H1 (cell line): ENCODE measurements at regions not wholly inside any gene's neighbourhood (a gene's known extent, or its start where the extent isn't known, plus 50 kb on each side); places are given as distances from the start of the nearest gene placed in this dataset.

Experiments
- CTCF ChIA-PET: fragments of 300-600 bp; sonication (Branson Sonifier 250); formaldehyde crosslinking; loops from one replicate; lab custom pipeline; 2021; ENCODE audit not compliant: partially characterized antibody; lab: Charles Lee
- POLR2A ChIA-PET: fragments of 300-600 bp; sonication (Branson Sonifier 250); formaldehyde crosslinking; loops from one replicate; lab custom pipeline; 2021; ENCODE audit warnings: inconsistent platforms; ENCODE audit not compliant: partially characterized antibody; lab: Charles Lee
- DNase-seq, 2 experiments: peaks; one replicate each; pipeline versions ENCODE4 v3.0.0 to v3.0.0-alpha.2; 2010 to 2022; ENCODE audit warnings: low spot score in 2 of 2, low read depth in 1 of 2, mixed read lengths in 1 of 2
- FAIRE-seq: peaks from 2 replicates; lab custom pipeline; 2011; peaks lifted over from hg19 to GRCh38; lab: Jason Lieb, UNC
- H2AFZ ChIP-seq: 2 replicates; pipeline ENCODE4 v1.8.1; 2012; ENCODE audit warnings: low read length, inconsistent platforms
- H2AK5ac ChIP-seq: 2 replicates; pipeline ENCODE4 v1.6.1; 2013; ENCODE audit warnings: low read depth, low read length
- H2BK120ac ChIP-seq: replicated peaks from 2 replicates; pipeline ENCODE3; 2013; ENCODE audit warnings: low read depth, low read length, inconsistent platforms
- H2BK12ac ChIP-seq: 2 replicates; pipeline ENCODE4 v1.6.1; 2013; ENCODE audit warnings: low read depth, low read length
- H2BK15ac ChIP-seq: 2 replicates; pipeline ENCODE4 v1.6.1; 2013; ENCODE audit warnings: low read length
- H2BK20ac ChIP-seq: 2 replicates; pipeline ENCODE4 v1.6.1; 2013; ENCODE audit warnings: low read length
- H2BK5ac ChIP-seq: 2 replicates; pipeline ENCODE4 v1.6.1; 2013; ENCODE audit warnings: low read depth, low read length
- H3K14ac ChIP-seq: 2 replicates; pipeline ENCODE4 v1.6.1; 2013; ENCODE audit warnings: inconsistent platforms; ENCODE audit not compliant: insufficient read length
- H3K18ac ChIP-seq: 2 replicates; pipeline ENCODE4 v1.6.1; 2013; ENCODE audit warnings: low read length; ENCODE audit errors: extremely low read depth
- H3K23ac ChIP-seq: 2 replicates; pipeline ENCODE4 v1.6.1; 2013; ENCODE audit warnings: inconsistent platforms; ENCODE audit not compliant: insufficient read length
- H3K23me2 ChIP-seq: 2 replicates; pipeline ENCODE4 v1.6.1; 2013; ENCODE audit warnings: low read depth, low read length
- H3K27ac ChIP-seq: 2 replicates; pipeline ENCODE4 v1.6.1; 2011; ENCODE audit warnings: low read depth, low read length, inconsistent platforms
- H3K27me3 ChIP-seq, 4 experiments: replicated peaks in 1 of 4; 1 replicate in 1 of 4; 2 replicates in 3 of 4; pipeline versions ENCODE4 v1.6.1 to v1.8.1; 2011 to 2013; ENCODE audit warnings: low read length in 3 of 4, mild to moderate bottlenecking in 3 of 4, inconsistent platforms in 2 of 4, mixed read lengths in 2 of 4, moderate library complexity in 1 of 4; ENCODE audit not compliant: control insufficient read depth in 3 of 4, insufficient read depth in 3 of 4; ENCODE audit errors: extremely low read depth in 1 of 4
- H3K36me3 ChIP-seq, 4 experiments: 2 replicates each; pipeline versions ENCODE4 v1.6.1 to v1.8.1; 2011 to 2013; ENCODE audit warnings: mild to moderate bottlenecking in 4 of 4, low read length in 3 of 4, moderate library complexity in 2 of 4, control low read depth in 1 of 4, inconsistent platforms in 1 of 4; ENCODE audit not compliant: insufficient read depth in 4 of 4, control insufficient read depth in 2 of 4
- H3K4ac ChIP-seq: replicated peaks from 2 replicates; pipeline ENCODE3; 2013; ENCODE audit warnings: low read length, low read depth, mixed read lengths, inconsistent platforms; ENCODE audit not compliant: insufficient read length
- H3K4me1 ChIP-seq, 4 experiments: replicated peaks in 1 of 4; 1 replicate in 1 of 4; 2 replicates in 3 of 4; pipeline versions ENCODE4 v1.6.1 to v1.8.1; 2011 to 2013; ENCODE audit warnings: low read length in 3 of 4, inconsistent platforms in 2 of 4, mixed read lengths in 1 of 4; ENCODE audit not compliant: insufficient read depth in 4 of 4, control insufficient read depth in 3 of 4
- H3K4me2 ChIP-seq, 2 experiments: 2 replicates each; pipeline versions ENCODE4 v1.6.1 to v1.8.1; 2011 to 2013; ENCODE audit warnings: low read depth in 2 of 2, low read length in 2 of 2, control low read depth in 1 of 2, inconsistent platforms in 1 of 2, mild to moderate bottlenecking in 1 of 2; ENCODE audit not compliant: insufficient read depth in 1 of 2
- H3K4me3 ChIP-seq, 4 experiments: fragments of 200-600, 300-600 bp in 1 of 4; sonication (generic), shearing (Covaris generic), sonication (Bioruptor Twin) in 1 of 4; 2 replicates each; pipeline versions ENCODE4 v1.5.1 to v1.8.1; 2011 to 2016; ENCODE audit warnings: low read length in 4 of 4, low read depth in 3 of 4, control low read depth in 2 of 4, inconsistent platforms in 2 of 4, mild to moderate bottlenecking in 2 of 4, mixed read lengths in 1 of 4, moderate library complexity in 1 of 4; ENCODE audit not compliant: insufficient read depth in 2 of 4; ENCODE audit errors: extremely low read depth in 1 of 4
- H3K56ac ChIP-seq: replicated peaks from 2 replicates; pipeline ENCODE3; 2013; ENCODE audit warnings: low read depth, mild to moderate bottlenecking, mixed read lengths, low read length, inconsistent platforms; ENCODE audit not compliant: insufficient read length
- H3K79me1 ChIP-seq: 2 replicates; pipeline ENCODE4 v1.6.1; 2013; ENCODE audit warnings: low read depth, low read length, control low read depth
- H3K79me2 ChIP-seq, 2 experiments: 2 replicates each; pipeline versions ENCODE4 v1.6.1 to v1.8.1; 2012 to 2013; ENCODE audit warnings: low read length in 2 of 2, mild to moderate bottlenecking in 2 of 2, inconsistent platforms in 1 of 2; ENCODE audit not compliant: insufficient read depth in 2 of 2, control insufficient read depth in 1 of 2
- H3K9ac ChIP-seq, 4 experiments: replicated peaks in 1 of 4; 1 replicate in 1 of 4; 2 replicates in 3 of 4; pipeline versions ENCODE4 v1.6.1 to v1.8.1; 2011 to 2013; ENCODE audit warnings: low read depth in 3 of 4, low read length in 3 of 4, control low read depth in 2 of 4, mild to moderate bottlenecking in 2 of 4, moderate library complexity in 2 of 4, inconsistent platforms in 1 of 4; ENCODE audit errors: extremely low read depth in 1 of 4
- H3K9me3 ChIP-seq, 2 experiments: 2 replicates each; pipeline versions ENCODE4 v1.6.1 to v1.8.1; 2012 to 2013; ENCODE audit warnings: mild to moderate bottlenecking in 2 of 2, moderate library complexity in 2 of 2, control low read depth in 1 of 2, inconsistent platforms in 1 of 2, low read depth in 1 of 2, low read length in 1 of 2, mixed read lengths in 1 of 2; ENCODE audit not compliant: insufficient read depth in 2 of 2
- H4K20me1 ChIP-seq, 2 experiments: replicated peaks in 1 of 2; 2 replicates each; pipeline versions ENCODE3 to v1.8.1; 2011 to 2013; ENCODE audit warnings: inconsistent platforms in 2 of 2, low read length in 2 of 2, mild to moderate bottlenecking in 1 of 2; ENCODE audit not compliant: insufficient read depth in 2 of 2, control insufficient read depth in 1 of 2
- H4K5ac ChIP-seq: 2 replicates; pipeline ENCODE4 v1.6.1; 2013; ENCODE audit warnings: low read length, low read depth, mixed read lengths, inconsistent platforms; ENCODE audit not compliant: insufficient read length
- H4K8ac ChIP-seq: 2 replicates; pipeline ENCODE4 v1.8.0; 2013; ENCODE audit warnings: mild to moderate bottlenecking, moderate library complexity, low read length, inconsistent platforms; ENCODE audit not compliant: insufficient read depth; ENCODE audit errors: extremely low read depth
- H4K91ac ChIP-seq: replicated peaks from 2 replicates; pipeline ENCODE3; 2013; ENCODE audit warnings: low read length, mixed read lengths, inconsistent platforms; ENCODE audit not compliant: insufficient read length
- CBX5 ChIP-seq: fragments of 300-800, 300-1000 bp; sonication (generic); IDR thresholded peaks from 2 replicates; pipeline ENCODE4 v1.7.1; 2016; ENCODE audit warnings: antibody characterized with exemption, low read length, low read depth
- EP300 ChIP-seq, 2 experiments: IDR thresholded peaks; 1 replicate in 1 of 2; 2 replicates in 1 of 2; pipeline ENCODE4 v1.6.1; 2011 to 2012; ENCODE audit warnings: low read depth in 2 of 2, low read length in 2 of 2, mild to moderate bottlenecking in 2 of 2, borderline replicate concordance in 1 of 2, inconsistent platforms in 1 of 2, moderate library complexity in 1 of 2
- RAD21 ChIP-seq, 2 experiments: IDR thresholded peaks in 1 of 2; conservative IDR thresholded peaks in 1 of 2; 2 replicates each; pipeline ENCODE4 v1.6.1; 2011; ENCODE audit warnings: low read depth in 2 of 2, low read length in 2 of 2, improper control_type of control experiment in 1 of 2, inconsistent platforms in 1 of 2, mild to moderate bottlenecking in 1 of 2, moderate library complexity in 1 of 2
- RBBP5 ChIP-seq: IDR thresholded peaks from 2 replicates; pipeline ENCODE4 v1.7.1; 2012; ENCODE audit warnings: low read depth, mild to moderate bottlenecking, inconsistent platforms, low read length, moderate library complexity, borderline replicate concordance
- RNF2 ChIP-seq: fragments of 200-900, 300-1000 bp; sonication (generic); IDR thresholded peaks from 2 replicates; pipeline ENCODE4 v1.7.1; 2016; ENCODE audit warnings: borderline replicate concordance, low read depth, mild to moderate bottlenecking, antibody characterized with exemption, low read length; ENCODE audit not compliant: poor library complexity, severe bottlenecking; ENCODE audit errors: missing control alignments
- SP2 ChIP-seq: IDR thresholded peaks from 2 replicates; pipeline ENCODE4 v1.6.1; 2012; ENCODE audit warnings: mild to moderate bottlenecking, low read length, inconsistent platforms
- TAF1 ChIP-seq: IDR thresholded peaks from 2 replicates; pipeline ENCODE4 v1.6.1; 2011; ENCODE audit warnings: mild to moderate bottlenecking, low read depth, low read length
- TEAD4 ChIP-seq: IDR thresholded peaks from 2 replicates; pipeline ENCODE4 v1.6.1; 2012; ENCODE audit warnings: low read depth, low read length, inconsistent platforms, mixed read lengths
- WGBS, 2 experiments: shearing (Covaris generic) in 1 of 2; methylation state at CpG; one replicate each; pipeline versions ENCODE4 v1.1.6 to v1.1.7; 2013 to 2015; ENCODE audit warnings: low lambda C conversion rate in 2 of 2, mixed read lengths in 2 of 2, inconsistent platforms in 1 of 2, low coverage in 1 of 2, missing lambda C conversion rate in 1 of 2; ENCODE audit not compliant: insufficient replicate concordance in 2 of 2, insufficient coverage in 1 of 2, insufficient read length in 1 of 2; ENCODE audit errors: extremely low coverage in 1 of 2, missing lambda C conversion rate in 1 of 2; 5-methylcytosine and 5-hydroxymethylcytosine counted together
- TF ChIP-seq, protein P1 (sequence below), 3 experiments: IDR thresholded peaks; 1 replicate in 2 of 3; 2 replicates in 1 of 3; pipeline versions ENCODE4 v1.5.1 to v1.6.1; 2011; ENCODE audit warnings: low read length in 3 of 3, mild to moderate bottlenecking in 3 of 3, inconsistent platforms in 2 of 3, low read depth in 1 of 3, moderate library complexity in 1 of 3; ENCODE audit not compliant: insufficient read depth in 1 of 3; ENCODE audit errors: control extremely low read depth in 1 of 3

DNA sequence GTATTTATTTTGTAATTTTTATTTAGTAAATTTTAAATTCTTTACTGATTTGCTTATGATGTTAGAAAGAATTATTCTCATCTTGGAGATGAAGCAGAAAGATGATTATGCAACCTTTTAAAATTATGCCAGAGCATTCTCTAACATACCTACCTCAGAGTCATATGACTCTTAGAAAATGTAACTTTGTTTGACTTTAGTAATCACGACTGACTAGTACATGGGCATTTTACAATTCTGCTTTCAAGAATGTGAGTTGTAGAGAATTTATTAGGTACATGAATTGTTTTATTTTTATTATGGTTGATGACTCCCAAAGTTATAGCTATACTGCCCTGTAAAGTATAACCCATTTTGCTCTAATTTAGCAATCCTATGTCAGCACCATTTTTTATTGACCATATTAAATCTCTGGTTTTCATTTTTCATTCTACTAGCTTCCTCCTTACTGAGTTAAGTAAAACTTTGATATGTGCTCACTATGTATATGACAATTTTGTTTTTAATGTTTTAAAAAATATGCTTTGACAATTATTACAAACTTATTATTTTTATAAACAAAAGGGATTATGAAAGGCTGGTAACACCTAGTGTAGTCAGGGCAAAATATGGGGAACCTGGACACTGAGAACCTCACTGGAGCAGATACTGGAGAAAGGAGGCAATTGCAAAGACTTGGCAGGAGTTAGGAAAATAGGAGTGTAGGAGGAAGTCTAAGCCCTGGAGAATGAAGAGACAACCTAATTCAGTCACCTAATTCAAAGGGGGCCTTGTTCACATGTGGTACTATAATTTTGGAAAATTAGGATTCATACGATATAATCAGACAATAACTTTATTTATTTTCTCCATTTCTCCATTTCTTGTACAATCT is 249.7 kb upstream of the DAB2 start:
- 94% methylated on average over 2 of the region's 2 CpGs; no CpG with 5 or more reads in 1 of the 2 experiments for WGBS, 2 experiments
- Histone ChIP-seq H3K36me3 (no peaks in the 10 kb centered on the region), H3K4me2 (no peak overlapping the region)
- TF ChIP-seq SP2 (no peak), RBBP5 (no peak), EP300 (IDR thresholded peaks at IDR 0.05; ENCODE audit: borderline replicate concordance in 1 of 2, low read depth in 2 of 2, low read length in 2 of 2) (no peak), TEAD4 (no peak), RNF2 (no peak), RAD21 (IDR thresholded peaks at IDR 0.05 in 1 of 2, conservative IDR thresholded peaks at IDR 0.05 in 1 of 2; ENCODE audit: low read depth in 2 of 2, low read length in 2 of 2) (no peak), CBX5 (no peak), TAF1 (no peak)
- TF ChIP-seq, protein P1, sequence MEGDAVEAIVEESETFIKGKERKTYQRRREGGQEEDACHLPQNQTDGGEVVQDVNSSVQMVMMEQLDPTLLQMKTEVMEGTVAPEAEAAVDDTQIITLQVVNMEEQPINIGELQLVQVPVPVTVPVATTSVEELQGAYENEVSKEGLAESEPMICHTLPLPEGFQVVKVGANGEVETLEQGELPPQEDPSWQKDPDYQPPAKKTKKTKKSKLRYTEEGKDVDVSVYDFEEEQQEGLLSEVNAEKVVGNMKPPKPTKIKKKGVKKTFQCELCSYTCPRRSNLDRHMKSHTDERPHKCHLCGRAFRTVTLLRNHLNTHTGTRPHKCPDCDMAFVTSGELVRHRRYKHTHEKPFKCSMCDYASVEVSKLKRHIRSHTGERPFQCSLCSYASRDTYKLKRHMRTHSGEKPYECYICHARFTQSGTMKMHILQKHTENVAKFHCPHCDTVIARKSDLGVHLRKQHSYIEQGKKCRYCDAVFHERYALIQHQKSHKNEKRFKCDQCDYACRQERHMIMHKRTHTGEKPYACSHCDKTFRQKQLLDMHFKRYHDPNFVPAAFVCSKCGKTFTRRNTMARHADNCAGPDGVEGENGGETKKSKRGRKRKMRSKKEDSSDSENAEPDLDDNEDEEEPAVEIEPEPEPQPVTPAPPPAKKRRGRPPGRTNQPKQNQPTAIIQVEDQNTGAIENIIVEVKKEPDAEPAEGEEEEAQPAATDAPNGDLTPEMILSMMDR (IDR thresholded peaks at IDR 0.05; ENCODE audit: control extremely low read depth in 1 of 3, insufficient read depth in 1 of 3, low read depth in 1 of 3, low read length in 3 of 3), result no peak

More for the DNA sequence above, 249.7 kb upstream of the DAB2 start:
- no peak overlapping the region for H4K8ac ChIP-seq
- H3K79me2 ChIP-seq, result no peaks in the 10 kb centered on the region
- no peak overlapping the region for H2AFZ ChIP-seq
- no peaks in the 10 kb centered on the region for H3K9me3 ChIP-seq
- FAIRE-seq (no peak), DNase-seq (no peak)
- H4K5ac ChIP-seq, result no peak overlapping the region
- no peaks in the 10 kb centered on the region for H4K20me1 ChIP-seq
- no peaks in the 10 kb centered on the region for H3K79me1 ChIP-seq
- no peak overlapping the region for H3K9ac ChIP-seq
- H3K27me3 ChIP-seq, result no peaks in the 10 kb centered on the region
- no peak overlapping the region for H3K27ac ChIP-seq
- no peak overlapping the region for H3K4ac ChIP-seq
- no peak overlapping the region for H2BK20ac ChIP-seq
- no peak overlapping the region for H2BK120ac ChIP-seq
- 0 out of 7 replicates have a peak, but pooled peaks cover 0 to 3% (median 0%) of the 10 kb centered on the region in 4 experiments for H3K4me1 ChIP-seq
- no peaks in the 10 kb centered on the region for H3K23me2 ChIP-seq
- no peak overlapping the region for H4K91ac ChIP-seq
- no peak overlapping the region for H3K56ac ChIP-seq
- H2BK5ac ChIP-seq, result no peak overlapping the region
- H2AK5ac ChIP-seq, result no peak overlapping the region
- ChIA-PET CTCF (no interaction called here), POLR2A (no interaction called here)
- H2BK12ac ChIP-seq, result no peak overlapping the region
- no peak overlapping the region for H2BK15ac ChIP-seq
- no peak overlapping the region for H3K18ac ChIP-seq
- no peak overlapping the region for H3K23ac ChIP-seq
- H3K14ac ChIP-seq, result no peak overlapping the region
- H3K4me3 ChIP-seq, result no peak overlapping the region
